ENCODE measurements at regions not wholly inside any gene's neighbourhood (a gene's known extent, or its start where the extent isn't known, plus 50 kb on each side); places are given as distances from the start of the nearest gene placed in this dataset.

DNA sequence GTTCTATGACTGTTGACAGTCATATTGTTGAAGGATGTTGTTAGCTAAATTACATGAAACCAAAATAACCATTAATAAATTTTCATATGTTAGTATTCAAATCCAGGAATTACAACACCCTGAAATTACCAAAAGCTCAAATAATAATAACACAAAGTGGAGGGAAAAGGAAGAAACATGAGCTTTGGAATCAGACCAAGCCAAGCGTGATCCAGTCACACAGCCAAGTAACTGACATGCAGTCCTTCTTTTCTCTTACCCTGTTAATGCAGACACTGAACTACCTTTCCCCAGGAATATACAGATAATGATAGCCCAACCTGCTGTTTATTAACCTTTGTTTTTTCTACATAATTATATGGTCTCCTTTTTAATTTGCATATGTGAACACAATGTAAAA is 130.2 kb downstream of the HS3ST1 start:
- FAIRE-seq, result no peak
- no peak for DNase-seq (ENCODE audit: insufficient read length, low spot score)
- TF ChIP-seq POLR2A (IDR thresholded peaks at IDR 0.05; ENCODE audit: low read depth, low read length), result no peak

DNA sequence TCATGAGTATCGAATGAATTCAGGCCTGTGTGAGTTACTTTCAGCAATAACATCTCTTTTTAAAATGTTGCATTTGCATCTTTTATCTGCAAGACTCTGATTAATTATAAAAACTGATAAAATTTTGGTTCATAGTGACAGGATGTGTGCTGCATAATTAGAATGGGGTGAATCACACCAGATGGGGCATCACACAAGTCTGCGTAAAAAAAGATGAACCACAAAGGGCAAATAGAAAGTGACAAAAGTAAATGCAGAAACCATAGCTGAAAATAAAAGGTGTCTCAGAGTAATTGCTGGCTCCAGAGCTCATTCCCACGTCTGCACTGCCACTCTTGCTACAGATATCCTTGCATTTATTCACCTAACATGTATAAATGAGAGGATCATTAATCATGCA is 131.1 kb downstream of the HS3ST1 start:
- DNase-seq (ENCODE audit: insufficient read length, low spot score) (no peak), FAIRE-seq (no peak)
- no peak for TF ChIP-seq POLR2A (IDR thresholded peaks at IDR 0.05; ENCODE audit: low read depth, low read length)

DNA sequence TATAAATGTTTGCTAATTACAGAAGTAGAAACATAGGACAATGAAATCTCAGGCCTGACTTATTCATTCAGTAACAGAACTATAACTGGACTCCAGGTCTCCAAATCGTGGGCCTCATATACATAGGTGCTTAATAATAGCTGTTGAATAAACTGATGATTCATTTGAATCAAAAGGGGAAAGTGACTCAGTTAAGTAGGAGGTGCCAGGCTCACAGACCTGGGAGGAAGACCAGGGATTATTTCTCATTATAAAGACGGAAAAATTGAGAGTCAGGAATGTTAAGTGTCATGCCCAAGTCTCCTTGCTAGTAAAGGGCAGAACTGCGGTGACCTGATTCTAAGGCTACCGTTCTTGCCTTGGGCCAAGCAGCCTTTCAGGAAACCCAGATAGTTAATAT is 131.5 kb downstream of the HS3ST1 start:
- DNase-seq (ENCODE audit: insufficient read length, low spot score) (no peak), FAIRE-seq (no peak)
- no peak for TF ChIP-seq POLR2A (IDR thresholded peaks at IDR 0.05; ENCODE audit: low read depth, low read length)

DNA sequence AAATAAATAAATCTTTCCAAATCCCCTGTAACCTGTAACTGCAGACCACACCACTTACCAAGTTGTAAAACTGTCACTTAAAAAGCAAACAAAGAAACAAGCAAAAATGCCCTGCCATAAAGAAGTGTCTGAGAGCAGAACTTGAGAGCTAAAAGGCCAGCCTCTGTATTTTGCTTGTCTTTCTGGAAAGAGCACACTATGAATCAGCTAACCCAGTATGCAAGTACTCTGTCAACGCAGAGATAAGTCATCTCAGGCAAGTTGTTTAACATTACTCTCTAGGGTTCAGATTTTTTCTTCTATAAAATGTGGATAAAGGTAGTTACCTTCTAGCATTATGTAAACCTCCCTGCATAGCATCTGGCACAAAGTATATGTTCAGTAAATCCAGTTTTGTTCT is 134.8 kb downstream of the HS3ST1 start:
- DNase-seq (ENCODE audit: insufficient read length, low spot score) (no peak), FAIRE-seq (no peak)
- no peak for TF ChIP-seq POLR2A (IDR thresholded peaks at IDR 0.05; ENCODE audit: low read depth, low read length)

- TF ChIP-seq POLR2A (IDR thresholded peaks at IDR 0.05; ENCODE audit: low read depth, low read length), result no peak
- FAIRE-seq (no peak), DNase-seq (ENCODE audit: insufficient read length, low spot score) (no peak)
These were observed 141.6 kb downstream of the HS3ST1 start for GRCh38 chr4:11287055-11287454.

DNA sequence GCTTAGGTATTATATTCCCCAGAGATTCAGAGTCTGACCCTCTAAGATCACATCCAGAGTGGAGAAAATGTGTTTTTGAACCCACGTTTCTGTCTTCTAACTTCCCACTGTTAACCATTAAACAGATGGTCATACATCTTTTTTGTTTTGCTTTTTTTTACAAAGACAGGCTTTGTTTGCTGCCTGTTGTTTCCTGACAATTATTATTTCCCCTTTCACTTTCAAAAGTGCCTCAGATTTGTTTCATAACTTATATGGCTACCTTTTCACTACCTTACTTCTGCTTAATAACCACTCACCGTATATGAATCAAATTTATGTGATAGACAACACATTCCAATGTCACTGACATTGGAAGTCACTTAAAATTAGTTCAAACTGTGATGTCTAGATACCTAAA is 142.2 kb downstream of the HS3ST1 start:
- FAIRE-seq (no peak), DNase-seq (ENCODE audit: insufficient read length, low spot score) (no peak)

GRCh38 chr4:11281720-11282119 is 147.0 kb downstream of the HS3ST1 start:
- FAIRE-seq (no peak), DNase-seq (ENCODE audit: insufficient read length, low spot score) (no peak)
- TF ChIP-seq POLR2A (IDR thresholded peaks at IDR 0.05; ENCODE audit: low read depth, low read length), result no peak

More for the DNA sequence above, 142.2 kb downstream of the HS3ST1 start:
- TF ChIP-seq POLR2A (IDR thresholded peaks at IDR 0.05; ENCODE audit: low read depth, low read length), result no peak

- FAIRE-seq, result no peak
- no peak for DNase-seq (ENCODE audit: insufficient read length, low spot score)
- TF ChIP-seq POLR2A (IDR thresholded peaks at IDR 0.05; ENCODE audit: low read depth, low read length), result no peak
These were observed 157.4 kb downstream of the HS3ST1 start for GRCh38 chr4:11271263-11271662.

DNA sequence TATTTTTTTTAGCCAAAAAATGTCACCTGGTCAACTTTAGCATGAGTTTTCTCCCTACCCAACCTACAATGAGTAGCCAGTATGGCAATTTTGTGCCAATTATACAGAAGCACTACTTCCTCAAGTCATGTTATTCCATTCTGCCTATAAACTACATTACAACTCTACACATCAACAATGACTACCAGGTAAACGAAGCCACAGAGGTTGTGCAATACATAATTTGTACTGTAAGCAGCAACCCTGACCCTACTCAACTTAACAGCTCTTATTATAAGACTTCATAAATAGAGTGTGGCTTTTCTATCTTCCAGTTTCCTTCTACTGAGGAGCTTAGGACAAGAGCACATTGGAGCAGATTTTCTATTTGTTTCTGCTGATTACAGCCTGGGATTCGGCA is 160.5 kb downstream of the HS3ST1 start:
- FAIRE-seq (no peak), DNase-seq (ENCODE audit: insufficient read length, low spot score) (no peak)
- no peak for TF ChIP-seq POLR2A (IDR thresholded peaks at IDR 0.05; ENCODE audit: low read depth, low read length)

DNA sequence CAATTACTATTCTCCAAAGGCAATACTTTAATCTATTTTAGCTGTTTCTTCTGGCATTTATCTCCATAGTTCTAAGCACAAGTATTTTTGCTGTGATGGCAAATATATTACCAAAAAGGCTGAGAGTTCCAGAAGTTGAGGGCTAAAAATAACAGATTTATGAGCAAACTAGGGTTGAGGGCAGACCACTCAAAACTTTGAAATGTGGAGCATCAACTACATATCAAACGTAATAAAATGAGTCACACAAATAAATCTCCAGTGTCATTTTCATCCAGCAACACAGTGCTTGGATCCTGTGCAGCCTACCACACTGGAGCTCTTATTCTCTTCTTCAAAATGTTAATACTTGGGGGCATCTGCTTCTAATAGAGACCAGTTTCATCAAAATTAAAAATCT is 163.9 kb downstream of the HS3ST1 start:
- FAIRE-seq (no peak), DNase-seq (ENCODE audit: insufficient read length, low spot score) (no peak)
- TF ChIP-seq POLR2A (IDR thresholded peaks at IDR 0.05; ENCODE audit: low read depth, low read length), result no peak

- TF ChIP-seq POLR2A (IDR thresholded peaks at IDR 0.05; ENCODE audit: low read depth, low read length), result no peak
- no peak for FAIRE-seq
- no peak for DNase-seq (ENCODE audit: insufficient read length, low spot score)
These were observed 164.3 kb downstream of the HS3ST1 start for GRCh38 chr4:11264346-11264745.

DNA sequence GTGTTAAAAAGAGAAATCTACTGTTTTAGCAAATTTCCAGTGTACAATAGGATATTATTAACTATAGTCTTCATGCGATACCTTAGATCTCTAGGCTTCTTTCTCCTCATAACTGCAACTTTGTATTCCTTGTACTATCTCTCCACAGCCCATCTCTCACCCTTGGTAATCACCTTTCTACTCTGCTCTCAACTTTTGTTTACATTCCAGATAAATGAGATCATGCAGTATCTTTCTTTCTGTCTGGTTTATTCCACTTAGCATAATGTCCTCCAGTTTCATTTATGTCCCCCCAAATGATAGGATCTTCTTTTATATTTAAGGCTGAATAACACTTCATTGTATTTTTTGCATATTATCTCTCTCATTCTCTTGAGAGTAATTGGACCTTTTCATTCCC is 165.5 kb downstream of the HS3ST1 start:
- DNase-seq (ENCODE audit: insufficient read length, low spot score), result no peak
- TF ChIP-seq POLR2A (IDR thresholded peaks at IDR 0.05; ENCODE audit: low read depth, low read length), result no peak
- FAIRE-seq, result no peak

- TF ChIP-seq POLR2A (IDR thresholded peaks at IDR 0.05; ENCODE audit: low read depth, low read length), result no peak
- DNase-seq (ENCODE audit: insufficient read length, low spot score) (no peak), FAIRE-seq (no peak)
These were observed 167.4 kb downstream of the HS3ST1 start for GRCh38 chr4:11261066-11261850.

DNA sequence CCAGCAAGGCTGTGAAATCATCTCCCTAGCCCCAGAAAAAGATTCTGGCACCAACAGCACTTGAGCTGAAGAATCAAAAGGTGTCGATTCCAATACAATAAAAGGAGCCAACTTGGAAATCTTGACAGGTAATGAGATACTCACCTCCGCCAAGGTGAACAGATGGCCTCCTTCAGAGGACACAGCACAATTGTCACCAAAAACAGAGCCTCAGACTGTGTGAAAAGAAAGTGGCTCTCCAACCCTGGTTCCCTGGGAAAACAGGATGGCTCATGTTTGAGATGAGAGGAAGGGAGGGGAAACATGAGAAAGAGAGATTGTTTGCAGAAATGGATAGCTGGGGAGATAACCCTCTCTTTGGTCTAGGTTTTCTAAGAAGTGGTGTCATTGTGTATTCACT is 168.9 kb downstream of the HS3ST1 start:
- DNase-seq (ENCODE audit: insufficient read length, low spot score) (no peak), FAIRE-seq (no peak)
- no peak for TF ChIP-seq POLR2A (IDR thresholded peaks at IDR 0.05; ENCODE audit: low read depth, low read length)

DNA sequence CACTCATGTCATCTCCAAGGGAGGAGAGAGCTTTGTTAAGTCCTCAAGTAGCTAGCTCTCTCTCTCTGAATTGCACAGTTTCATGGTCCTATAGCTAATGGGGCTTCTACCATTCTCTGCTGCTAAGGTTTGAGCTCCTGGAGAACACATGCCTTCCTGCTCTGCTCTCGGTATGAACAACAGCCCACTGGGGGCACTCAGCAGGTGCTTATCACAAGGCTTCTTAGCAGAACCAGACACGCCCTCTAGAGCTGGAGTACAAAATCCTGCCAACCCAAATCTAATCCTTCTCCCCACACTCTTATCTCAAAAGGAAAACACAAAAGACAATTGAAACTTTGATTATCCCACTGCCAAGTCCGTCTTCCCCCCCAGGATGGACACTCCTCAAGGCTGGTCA is 176.5 kb downstream of the HS3ST1 start:
- no peak for TF ChIP-seq POLR2A (IDR thresholded peaks at IDR 0.05; ENCODE audit: low read depth, low read length)
- FAIRE-seq, result no peak
- DNase-seq (ENCODE audit: insufficient read length, low spot score), result no peak

GRCh38 chr4:11250510-11250909 is 178.2 kb downstream of the HS3ST1 start:
- FAIRE-seq (no peak), DNase-seq (ENCODE audit: insufficient read length, low spot score) (no peak)
- TF ChIP-seq POLR2A (IDR thresholded peaks at IDR 0.05; ENCODE audit: low read depth, low read length), result no peak

All from H54 (cell line).